Effector memory CD4-positive, alpha-beta T cell (primary cell): ENCODE measurements at regions not wholly inside any gene's neighbourhood (a gene's known extent, or its start where the extent isn't known, plus 50 kb on each side); places are given as distances from the start of the nearest gene placed in this dataset.
"Not testable (repeated sequence)": the region's sequence is repeated elsewhere in the genome, so short reads cannot be mapped to it uniquely, and the experiment has no call there.

Experiments used
- DNase-seq, 3 donors: peaks; one replicate each; pipeline ENCODE4 v3.0.0-alpha.2; 2020
- H3K27ac ChIP-seq: 2 replicates; pipeline ENCODE4 v1.7.0; 2013; ENCODE audit warnings: mild to moderate bottlenecking, low read length, moderate library complexity; ENCODE audit not compliant: insufficient read depth, poor library complexity, severe bottlenecking
- H3K27me3 ChIP-seq: replicated peaks from 2 replicates; pipeline ENCODE4 v1.7.0; 2013; ENCODE audit warnings: mild to moderate bottlenecking, low read length; ENCODE audit not compliant: insufficient read depth, control insufficient read depth, poor library complexity, severe bottlenecking
- H3K36me3 ChIP-seq: 2 replicates; pipeline ENCODE4 v1.7.0; 2013; ENCODE audit warnings: mild to moderate bottlenecking, low read length, moderate library complexity; ENCODE audit not compliant: control insufficient read depth, insufficient read depth
- H3K4me1 ChIP-seq: 2 replicates; pipeline ENCODE4 v1.7.0; 2013; ENCODE audit warnings: low read length, mild to moderate bottlenecking; ENCODE audit not compliant: control insufficient read depth, insufficient read depth, poor library complexity, severe bottlenecking
- H3K4me3 ChIP-seq: 2 replicates; pipeline ENCODE4 v1.7.0; 2013; ENCODE audit warnings: low read length, low read depth, mild to moderate bottlenecking; ENCODE audit not compliant: insufficient read depth, poor library complexity, severe bottlenecking
- H3K9me3 ChIP-seq: 2 replicates; pipeline ENCODE4 v1.7.0; 2013; ENCODE audit warnings: mild to moderate bottlenecking, low read length, moderate library complexity; ENCODE audit not compliant: control insufficient read depth

DNA sequence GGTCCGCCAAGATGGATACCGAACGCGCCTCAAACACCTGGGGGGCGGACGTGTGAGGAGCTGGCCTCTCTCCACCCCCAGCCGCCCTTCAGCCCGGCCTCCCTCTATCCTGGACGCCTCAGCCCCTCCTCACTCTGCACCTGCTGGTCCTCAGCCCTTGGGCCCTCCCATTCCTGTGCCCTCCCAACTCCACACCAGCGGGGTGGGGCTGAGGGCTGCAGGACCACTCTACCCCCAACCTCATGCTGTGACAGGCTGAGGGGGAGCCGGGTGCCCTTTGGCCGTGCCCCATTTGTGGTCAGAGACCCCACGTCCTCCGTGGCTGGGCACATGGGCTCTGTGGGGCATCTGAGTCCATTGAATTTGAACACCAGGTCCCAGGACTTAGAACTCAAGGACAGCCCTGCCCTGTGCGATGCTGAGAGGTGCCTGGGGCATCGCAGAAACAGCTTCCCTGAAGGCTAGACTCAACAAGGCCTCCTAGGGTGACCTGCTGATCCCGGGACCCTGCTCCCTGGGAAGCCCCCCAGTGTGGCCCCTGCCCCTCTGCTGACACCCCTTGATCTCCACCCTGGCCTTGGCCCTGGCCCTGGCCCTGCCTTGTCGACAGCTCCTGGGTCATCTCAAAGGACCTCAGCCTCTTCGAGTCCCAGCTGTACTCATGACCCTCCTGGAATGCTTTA is 82.0 kb upstream of the SFSWAP start:
- DNase-seq: no peak
- peaks cover 4% of the 10 kb centered on the region for H3K4me1 ChIP-seq
- no peak overlapping the region for H3K4me3 ChIP-seq
- no peak overlapping the region for H3K27ac ChIP-seq
- H3K36me3 ChIP-seq: no peaks in the 10 kb centered on the region
- no peaks in the 10 kb centered on the region for H3K27me3 ChIP-seq
- peaks cover 3% of the 10 kb centered on the region for H3K9me3 ChIP-seq

DNA sequence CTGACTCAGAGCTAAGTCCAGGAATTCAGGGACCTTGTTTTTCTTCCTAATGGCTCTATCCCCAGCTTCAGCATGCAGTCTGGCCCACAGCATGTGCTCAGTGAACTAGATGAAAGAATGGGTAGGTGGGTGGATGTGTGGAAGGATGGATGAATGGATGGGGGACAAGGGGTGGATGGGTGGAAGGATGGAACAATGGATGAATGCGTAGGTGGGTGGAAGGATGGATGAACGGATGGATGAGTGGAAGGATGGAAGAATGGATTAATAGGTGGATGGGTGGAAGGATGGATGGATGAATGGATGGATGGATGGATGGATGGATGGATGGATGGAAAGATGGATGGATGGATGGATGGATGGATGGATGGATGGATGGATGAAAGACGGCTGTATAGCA is 79.7 kb upstream of the SFSWAP start:
- peaks cover 3% of the 10 kb centered on the region for H3K9me3 ChIP-seq
- no peaks in the 10 kb centered on the region for H3K36me3 ChIP-seq
- no peak overlapping the region for H3K27ac ChIP-seq
- no peak overlapping the region for H3K4me3 ChIP-seq
- H3K4me1 ChIP-seq: no peaks in the 10 kb centered on the region
- no peak for DNase-seq
- H3K27me3 ChIP-seq: no peaks in the 10 kb centered on the region

DNA sequence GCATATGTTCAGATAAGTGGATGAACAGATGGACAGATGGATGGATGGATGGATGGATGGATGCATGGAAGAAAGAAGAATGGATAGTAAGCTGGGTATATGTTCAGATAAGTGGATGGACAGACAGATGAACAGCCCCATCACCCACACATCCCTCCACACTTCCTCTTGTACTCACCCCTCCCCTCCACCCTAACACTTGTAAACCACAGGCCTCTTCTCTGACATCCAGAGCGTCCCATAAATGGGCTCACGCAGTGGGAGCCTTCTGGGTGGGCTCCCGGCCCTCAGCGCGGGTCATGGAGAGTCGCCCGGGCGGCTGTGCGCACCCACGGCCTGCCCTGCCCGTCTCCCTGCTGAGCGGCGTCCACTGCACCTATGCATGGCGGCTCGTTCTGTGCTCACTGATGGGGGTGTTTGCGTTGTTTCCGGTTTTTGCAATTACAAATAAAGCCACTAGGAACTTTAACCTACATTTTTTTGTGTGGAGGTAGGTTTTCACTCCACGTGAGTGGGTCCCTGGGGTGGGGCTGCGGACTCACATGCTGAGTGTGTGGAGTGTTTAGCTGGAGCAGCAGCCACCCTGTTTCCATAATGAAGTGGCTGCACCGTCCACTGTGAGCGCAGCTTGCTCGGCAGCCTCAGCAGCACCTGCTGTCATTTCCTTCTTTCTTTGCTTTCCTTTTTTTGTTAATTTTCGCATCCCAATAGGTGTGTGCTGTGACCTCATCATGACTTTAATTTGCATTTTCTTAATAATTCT is 78.8 kb upstream of the SFSWAP start:
- H3K27me3 ChIP-seq, H3K36me3 ChIP-seq, H3K9me3 ChIP-seq, H3K4me3 ChIP-seq, H3K4me1 ChIP-seq, DNase-seq, H3K27ac ChIP-seq: not testable (repeated sequence)

DNA sequence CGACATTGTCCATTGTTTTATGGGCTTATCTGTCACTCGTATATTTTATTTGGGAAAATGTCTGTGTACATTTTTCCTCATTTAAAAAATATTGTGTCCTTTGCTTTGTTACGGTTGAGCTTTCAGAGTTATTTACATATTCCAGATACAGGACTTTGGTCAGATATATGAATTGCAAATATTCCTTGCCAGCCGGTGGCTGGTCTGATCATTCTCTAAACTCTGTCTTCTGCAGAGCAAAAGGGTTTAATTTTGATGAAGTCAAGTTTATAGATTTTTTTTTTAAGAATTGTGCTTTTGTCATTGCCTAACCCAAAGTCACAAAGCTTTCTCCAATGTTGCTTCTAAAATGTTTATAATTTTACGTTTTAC is 78.3 kb upstream of the SFSWAP start:
- DNase-seq, H3K36me3 ChIP-seq, H3K4me1 ChIP-seq, H3K4me3 ChIP-seq, H3K27ac ChIP-seq, H3K9me3 ChIP-seq, H3K27me3 ChIP-seq: not testable (repeated sequence)

DNA sequence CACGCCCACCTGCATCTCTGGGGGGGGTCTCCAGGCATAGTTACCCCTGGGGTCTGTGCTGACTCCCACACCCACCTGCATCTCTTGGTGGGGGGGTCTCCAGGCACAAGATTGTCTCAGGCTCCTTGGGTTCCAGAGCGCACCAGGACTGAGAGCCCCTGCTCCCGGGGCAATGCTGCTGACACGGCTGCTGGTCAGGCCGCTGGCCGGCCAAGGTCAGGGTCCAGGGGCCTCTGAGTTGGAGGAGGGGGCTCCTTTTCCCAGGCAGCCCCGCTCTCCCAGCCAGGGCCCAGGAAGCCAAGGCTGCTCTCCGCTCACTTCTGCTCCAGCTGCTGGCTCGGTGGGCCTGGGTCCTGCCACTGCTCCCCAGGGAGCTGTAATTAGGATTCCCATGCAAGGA is 77.3 kb upstream of the SFSWAP start:
- H3K4me1 ChIP-seq, H3K27ac ChIP-seq, H3K27me3 ChIP-seq, H3K36me3 ChIP-seq, H3K9me3 ChIP-seq, DNase-seq, H3K4me3 ChIP-seq: not testable (repeated sequence)

DNA sequence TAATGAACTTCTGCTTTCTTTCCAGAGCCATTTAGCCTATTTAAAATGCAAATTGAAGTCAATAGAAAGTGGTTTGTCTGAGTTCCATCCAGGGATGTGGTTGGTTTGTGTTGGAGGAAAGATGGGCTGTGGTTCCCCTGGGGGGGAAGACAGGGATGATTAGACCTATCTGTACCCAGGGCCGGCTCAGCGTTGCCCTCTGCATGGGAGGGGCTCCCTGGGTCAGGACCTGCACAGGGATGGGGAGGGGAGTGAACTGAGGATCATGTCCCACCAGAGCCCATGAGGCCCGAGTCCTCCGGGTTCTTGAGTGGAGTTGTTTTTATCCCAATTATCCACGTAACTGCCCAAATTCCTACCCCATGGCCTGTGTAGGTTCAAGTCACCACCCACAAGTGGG is 76.9 kb upstream of the SFSWAP start:
- no peaks in the 10 kb centered on the region for H3K27me3 ChIP-seq
- no peak overlapping the region for H3K27ac ChIP-seq
- H3K9me3 ChIP-seq: no peaks in the 10 kb centered on the region
- no peak overlapping the region for H3K4me3 ChIP-seq
- H3K36me3 ChIP-seq: no peaks in the 10 kb centered on the region
- H3K4me1 ChIP-seq: no peaks in the 10 kb centered on the region
- DNase-seq: no peak

DNA sequence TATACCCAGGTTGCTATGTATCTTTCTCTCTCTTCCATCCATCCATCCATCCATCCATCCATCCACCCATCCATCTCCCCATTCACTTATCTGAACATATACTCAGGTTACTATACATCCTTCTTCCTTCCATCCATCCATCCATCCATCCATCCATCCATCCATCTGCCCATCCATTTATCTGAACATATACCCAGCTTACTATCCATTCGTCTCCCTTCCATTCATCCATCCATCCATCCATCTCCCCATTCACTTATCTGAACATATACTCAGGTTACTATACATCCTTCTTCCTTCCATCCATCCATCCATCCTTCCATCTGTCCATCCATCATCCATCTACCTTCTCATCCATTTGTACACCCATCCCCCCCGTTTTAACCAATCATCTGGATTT is 75.9 kb upstream of the SFSWAP start:
- not testable (repeated sequence) for H3K27me3 ChIP-seq, DNase-seq, H3K27ac ChIP-seq, H3K9me3 ChIP-seq, H3K4me3 ChIP-seq, H3K36me3 ChIP-seq, H3K4me1 ChIP-seq

DNA sequence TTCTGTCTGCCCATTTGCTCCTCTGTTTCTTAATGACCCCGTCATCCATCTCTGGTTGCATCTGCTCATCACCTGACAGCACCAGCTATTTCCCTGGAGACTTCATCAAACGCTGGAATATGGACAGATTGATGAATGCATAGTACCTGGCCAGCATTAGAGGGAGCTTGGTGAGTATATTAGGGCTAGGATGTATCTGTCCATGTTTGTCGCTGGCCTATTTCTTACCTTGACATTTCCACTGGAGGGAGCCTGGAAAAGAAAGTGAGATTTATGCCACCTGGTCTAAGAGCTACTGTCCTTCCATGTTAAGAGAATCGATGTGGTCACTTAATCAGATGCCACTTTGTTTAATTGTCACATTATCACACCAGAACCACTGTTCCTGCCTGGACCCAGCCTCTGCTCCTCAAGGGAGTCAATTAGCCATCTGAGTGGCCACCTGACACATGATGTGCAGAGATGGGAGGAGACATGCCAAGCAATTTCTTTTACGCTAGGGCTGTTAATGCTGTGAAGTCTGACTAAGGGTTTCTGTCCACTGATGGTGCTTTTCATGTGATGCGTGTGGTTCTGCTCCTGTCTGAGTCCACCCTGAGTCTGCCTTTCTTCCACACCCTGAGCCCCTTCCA is 75.3 kb upstream of the SFSWAP start:
- Histone ChIP-seq H3K4me1 (no peaks in the 10 kb centered on the region), H3K9me3 (no peaks in the 10 kb centered on the region)
- no peak for DNase-seq

DNA sequence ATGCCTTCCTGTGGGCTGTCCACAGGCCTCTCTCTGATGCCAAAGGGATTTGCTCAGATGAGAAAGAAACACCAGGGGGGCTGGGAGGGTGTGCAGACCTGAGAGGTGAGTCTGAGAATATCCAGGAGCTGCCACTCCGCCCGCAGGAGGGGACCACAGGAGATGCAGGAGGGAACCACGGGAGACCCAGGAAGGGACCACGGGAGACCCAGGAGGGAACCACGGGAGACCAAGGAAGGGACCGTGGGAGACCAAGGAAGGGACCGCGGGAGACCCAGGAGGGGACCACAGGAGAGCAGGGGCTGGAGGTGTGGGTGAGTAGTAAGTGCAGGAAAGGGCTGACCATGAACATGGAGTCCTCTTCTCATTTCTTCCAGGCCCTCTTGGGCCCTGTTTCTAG is 74.6 kb upstream of the SFSWAP start:
- no peak for DNase-seq
- no peak overlapping the region for H3K27ac ChIP-seq
- no peak overlapping the region for H3K4me3 ChIP-seq
- H3K4me1 ChIP-seq: no peaks in the 10 kb centered on the region
- no peaks in the 10 kb centered on the region for H3K27me3 ChIP-seq
- no peaks in the 10 kb centered on the region for H3K9me3 ChIP-seq
- no peaks in the 10 kb centered on the region for H3K36me3 ChIP-seq

More for the DNA sequence above, 75.3 kb upstream of the SFSWAP start:
- H3K27me3 ChIP-seq: no peaks in the 10 kb centered on the region
- H3K27ac ChIP-seq: no peak overlapping the region
- no peaks in the 10 kb centered on the region for H3K36me3 ChIP-seq
- no peak overlapping the region for H3K4me3 ChIP-seq
